ENCODE measurements at regions not wholly inside any gene's neighbourhood (a gene's known extent, or its start where the extent isn't known, plus 50 kb on each side); places are given as distances from the start of the nearest gene placed in this dataset.

- Histone ChIP-seq H3K4me1 (no peaks in the 10 kb centered on the region), H3K4me3 (no peak overlapping the region), H3K27me3 (no peaks in the 10 kb centered on the region), H3K36me3 (no peaks in the 10 kb centered on the region), H3K27ac (no peak overlapping the region), H3K9me3 (no peaks in the 10 kb centered on the region)
- DNase-seq (ENCODE audit: low spot score in 2 of 2) = no peak
- no peak for TF ChIP-seq EP300 (IDR thresholded peaks at IDR 0.05)
- 74% methylated on average over 4 of the region's 4 CpGs for WGBS
Observed at GRCh38 chr7:32381024-32381601, 109.1 kb downstream of the LSM5 start.

- no peak for DNase-seq (ENCODE audit: low spot score in 2 of 2)
- Histone ChIP-seq H3K27me3 (no peaks in the 10 kb centered on the region), H3K4me3 (no peak overlapping the region), H3K4me1 (no peaks in the 10 kb centered on the region), H3K9me3 (no peaks in the 10 kb centered on the region), H3K36me3 (no peaks in the 10 kb centered on the region), H3K27ac (no peak overlapping the region)
- TF ChIP-seq CTCF (IDR thresholded peaks at IDR 0.05) = no peak
- no peak for TF ChIP-seq POLR2A (IDR thresholded peaks at IDR 0.05)
- TF ChIP-seq EP300 (IDR thresholded peaks at IDR 0.05) = no peak
- no peak for TF ChIP-seq POLR2AphosphoS5 (IDR thresholded peaks at IDR 0.05)
- 56% methylated on average over 2 of the region's 2 CpGs for WGBS
Observed at GRCh38 chr7:32379510-32380112, 110.6 kb downstream of the LSM5 start.

- no peaks in the 10 kb centered on the region for H3K27me3 ChIP-seq
- TF ChIP-seq POLR2AphosphoS5 (IDR thresholded peaks at IDR 0.05) (no peak), POLR2A (IDR thresholded peaks at IDR 0.05) (no peak), CTCF (IDR thresholded peaks at IDR 0.05) (no peak), EP300 (IDR thresholded peaks at IDR 0.05) (no peak)
- no peaks in the 10 kb centered on the region for H3K9me3 ChIP-seq
- no peak overlapping the region for H3K27ac ChIP-seq
- H3K4me3 ChIP-seq = no peak overlapping the region
- no peaks in the 10 kb centered on the region for H3K4me1 ChIP-seq
- WGBS = 38% methylated on average over 2 of the region's 2 CpGs
- no peaks in the 10 kb centered on the region for H3K36me3 ChIP-seq
- no peak for DNase-seq (ENCODE audit: low spot score in 2 of 2)
Observed at GRCh38 chr7:32378988-32379387, 111.2 kb downstream of the LSM5 start.

GRCh38 chr7:32364581-32364980 lies 125.6 kb downstream of the LSM5 start:
- H3K4me3 ChIP-seq = no peak overlapping the region
- TF ChIP-seq POLR2AphosphoS5 (IDR thresholded peaks at IDR 0.05) (no peak), EP300 (IDR thresholded peaks at IDR 0.05) (no peak), CTCF (IDR thresholded peaks at IDR 0.05) (no peak), POLR2A (IDR thresholded peaks at IDR 0.05) (no peak)
- peaks cover 5% of the 10 kb centered on the region for H3K27me3 ChIP-seq
- peaks cover 7% of the 10 kb centered on the region for H3K9me3 ChIP-seq
- H3K4me1 ChIP-seq = no peaks in the 10 kb centered on the region
- no peaks in the 10 kb centered on the region for H3K36me3 ChIP-seq
- DNase-seq (ENCODE audit: low spot score in 2 of 2) = no peak
- H3K27ac ChIP-seq = no peak overlapping the region
- 83% methylated on average over 2 of the region's 4 CpGs for WGBS

- Histone ChIP-seq H3K9me3 (no peaks in the 10 kb centered on the region), H3K27ac (no peak overlapping the region), H3K4me3 (no peak overlapping the region), H3K36me3 (no peaks in the 10 kb centered on the region), H3K27me3 (peaks cover 5% of the 10 kb centered on the region), H3K4me1 (no peaks in the 10 kb centered on the region)
- WGBS = 90% methylated on average over 5 of the region's 5 CpGs
- TF ChIP-seq CTCF (IDR thresholded peaks at IDR 0.05) (no peak), POLR2AphosphoS5 (IDR thresholded peaks at IDR 0.05) (no peak), POLR2A (IDR thresholded peaks at IDR 0.05) (no peak), EP300 (IDR thresholded peaks at IDR 0.05) (no peak)
- DNase-seq (ENCODE audit: low spot score in 2 of 2) = no peak
Observed at GRCh38 chr7:32360127-32360526, 130.1 kb downstream of the LSM5 start.

Data from suprapubic skin (tissue), 4 donors.